ENCODE measurements at regions not wholly inside any gene's neighbourhood (a gene's known extent, or its start where the extent isn't known, plus 50 kb on each side); places are given as distances from the start of the nearest gene placed in this dataset.

DNA sequence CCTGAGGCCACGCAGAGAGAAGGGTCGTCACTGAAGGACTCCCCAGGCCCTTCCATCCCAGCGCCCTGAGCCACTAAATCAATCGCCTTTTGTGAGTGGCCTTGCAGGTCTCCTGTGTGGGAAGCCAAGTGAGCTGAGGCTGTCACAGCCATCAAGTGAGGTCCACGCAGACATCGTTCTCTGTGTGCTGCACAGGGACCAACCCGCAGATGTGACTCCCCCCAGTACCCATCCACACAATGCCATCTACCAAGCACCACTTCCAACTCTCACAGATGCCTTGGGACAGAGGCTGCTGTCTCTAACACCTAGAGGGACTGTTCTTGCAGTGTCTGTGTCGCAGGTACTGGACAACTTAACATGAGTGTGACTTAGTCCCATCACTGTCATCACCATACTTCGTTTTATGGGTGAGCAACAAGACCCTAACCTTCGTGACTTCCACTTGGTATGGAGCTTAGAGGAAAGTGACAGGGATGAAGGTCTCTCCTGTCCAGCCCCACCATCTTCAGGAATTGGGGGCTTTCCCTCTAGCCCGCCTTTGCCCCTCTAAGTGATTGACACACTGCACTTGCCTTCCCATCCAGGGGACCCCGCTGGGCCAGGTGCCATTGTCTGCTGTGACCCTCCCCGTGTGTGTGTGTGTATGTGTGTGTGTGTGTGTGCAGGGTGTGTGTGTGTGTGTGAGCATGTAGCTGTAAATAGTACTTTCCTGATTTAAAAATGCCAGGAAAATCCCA, 51.4 kb upstream of the TMEM72 start:
- no peak for DNase-seq

DNA sequence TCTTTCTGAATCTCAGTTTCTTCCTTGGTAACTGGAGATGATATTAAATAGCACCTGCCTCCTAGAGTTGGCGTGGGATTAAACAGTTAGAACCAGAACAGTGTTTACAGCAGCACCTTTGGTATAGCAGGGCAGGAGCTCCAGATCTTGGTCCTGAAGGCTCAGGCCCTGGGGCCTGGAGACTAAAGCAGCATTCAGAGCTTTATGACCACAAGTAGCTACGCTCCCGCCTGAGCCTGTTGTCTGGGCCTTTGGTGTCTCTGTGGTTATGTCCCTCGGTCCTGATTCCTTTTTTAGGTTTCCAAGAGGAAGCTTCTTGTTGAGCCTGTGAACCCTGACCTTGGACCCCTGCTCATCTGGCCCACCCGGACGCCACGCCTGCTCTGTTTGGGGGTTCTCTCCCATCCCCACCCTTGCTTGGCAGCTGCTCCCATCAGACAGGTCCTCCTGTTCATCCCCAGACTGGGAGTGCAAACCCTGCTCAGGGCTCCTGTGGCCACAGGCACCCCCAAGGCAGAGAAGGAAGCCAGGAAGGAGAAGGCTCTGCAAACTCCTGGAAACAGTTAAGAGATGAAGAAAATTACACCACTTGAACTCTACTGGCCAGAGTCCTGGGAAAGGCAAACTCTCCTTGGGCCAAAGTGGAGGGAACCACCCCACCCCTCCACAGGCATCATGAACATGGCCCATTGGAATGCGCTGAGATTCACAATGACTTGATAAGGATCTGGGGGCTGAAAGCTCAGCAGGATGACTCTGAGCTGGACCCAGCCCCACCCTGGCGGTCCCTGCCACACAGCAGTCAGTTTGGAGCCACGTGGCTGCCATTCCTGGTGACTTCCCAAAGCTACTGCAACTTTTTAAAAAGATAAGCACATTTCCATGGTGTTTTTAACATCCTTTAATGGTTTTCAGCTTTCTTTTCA, 50.1 kb upstream of the TMEM72 start:
- DNase-seq = no peak
